ENCODE measurements at regions not wholly inside any gene's neighbourhood (a gene's known extent, or its start where the extent isn't known, plus 50 kb on each side); places are given as distances from the start of the nearest gene placed in this dataset.

- Histone ChIP-seq H2AFZ (ENCODE audit: low read length) (0 out of 2 replicates have a peak overlapping the region, but pooled peaks have one; percentile 28), H2BK12ac (ENCODE audit: low read depth, low read length) (no peak overlapping the region), H3K23me2 (ENCODE audit: low read depth, low read length) (no peaks in the 10 kb centered on the region), H3K14ac (ENCODE audit: insufficient read length) (no peak overlapping the region), H3K27ac (ENCODE audit: low read depth, low read length) (no peak overlapping the region), H3K9me3 (ENCODE audit: insufficient read depth in 2 of 2, low read depth in 1 of 2, low read length in 1 of 2) (no peaks in the 10 kb centered on the region), H3K4me1 (replicated peaks in 1 of 4; ENCODE audit: control insufficient read depth in 3 of 4, insufficient read depth in 4 of 4, low read length in 3 of 4) (peaks cover 0 to 7% (median 1%) of the 10 kb centered on the region in 4 experiments; a peak in 2 of 7 replicates), H2BK15ac (ENCODE audit: low read length) (no peak overlapping the region), H3K56ac (replicated peaks; ENCODE audit: insufficient read length, low read depth, low read length) (no peak overlapping the region), H3K27me3 (replicated peaks in 1 of 4; ENCODE audit: control insufficient read depth in 3 of 4, extremely low read depth in 1 of 4, insufficient read depth in 3 of 4, low read length in 3 of 4) (no peaks in the 10 kb centered on the region), H2BK20ac (ENCODE audit: low read length) (no peak overlapping the region), H3K9ac (replicated peaks in 1 of 4; ENCODE audit: extremely low read depth in 1 of 4, low read depth in 3 of 4, low read length in 3 of 4) (no peak overlapping the region), H4K8ac (ENCODE audit: extremely low read depth, insufficient read depth, low read length) (no peak overlapping the region), H4K91ac (replicated peaks; ENCODE audit: insufficient read length, low read length) (no peak overlapping the region), H3K79me2 (ENCODE audit: control insufficient read depth in 1 of 2, insufficient read depth in 2 of 2, low read length in 2 of 2) (no peaks in the 10 kb centered on the region), H4K5ac (ENCODE audit: insufficient read length, low read depth, low read length) (no peak overlapping the region), H3K36me3 (ENCODE audit: control insufficient read depth in 2 of 4, insufficient read depth in 4 of 4, low read length in 3 of 4) (no peaks in the 10 kb centered on the region), H2AK5ac (ENCODE audit: low read depth, low read length) (no peak overlapping the region), H3K23ac (ENCODE audit: insufficient read length) (no peak overlapping the region), H2BK120ac (replicated peaks; ENCODE audit: low read depth, low read length) (no peak overlapping the region), H3K18ac (ENCODE audit: extremely low read depth, low read length) (no peak overlapping the region), H3K4ac (replicated peaks; ENCODE audit: insufficient read length, low read depth, low read length) (no peak overlapping the region), H3K4me3 (ENCODE audit: extremely low read depth in 1 of 4, insufficient read depth in 2 of 4, low read depth in 3 of 4, low read length in 4 of 4) (no peak overlapping the region), H2BK5ac (ENCODE audit: low read depth, low read length) (no peak overlapping the region), H4K20me1 (replicated peaks in 1 of 2; ENCODE audit: control insufficient read depth in 1 of 2, insufficient read depth in 2 of 2, low read length in 2 of 2) (no peaks in the 10 kb centered on the region), H3K4me2 (ENCODE audit: insufficient read depth in 1 of 2, low read depth in 2 of 2, low read length in 2 of 2) (no peak overlapping the region), H3K79me1 (ENCODE audit: low read depth, low read length) (no peaks in the 10 kb centered on the region)
- DNase-seq (ENCODE audit: low read depth in 1 of 2, low spot score in 2 of 2) (no peak), FAIRE-seq (no peak)
- 88% methylated on average over 4 of the region's 4 CpGs; no CpG with 5 or more reads in 1 of the 2 experiments for WGBS, 2 experiments (ENCODE audit: extremely low coverage in 1 of 2, insufficient coverage in 1 of 2, insufficient read length in 1 of 2, insufficient replicate concordance in 2 of 2, low coverage in 1 of 2, low lambda C conversion rate in 2 of 2, missing lambda C conversion rate in 1 of 2)
- ChIA-PET POLR2A (ENCODE audit: partially characterized antibody) (no interaction called here), CTCF (ENCODE audit: partially characterized antibody) (interaction anchor here (0.9 kb wide), 1 partner anchor 22 kb away, joined by 3 read pairs; no protein-coding TSS in a partner anchor)
- TF ChIP-seq GABPA (IDR thresholded peaks at IDR 0.05; ENCODE audit: borderline replicate concordance, insufficient read depth, low read length) (no peak), TAF1 (IDR thresholded peaks at IDR 0.05; ENCODE audit: low read depth, low read length) (no peak), BACH1 (IDR thresholded peaks at IDR 0.05; ENCODE audit: low read length) (no peak), JUN (IDR thresholded peaks at IDR 0.05; ENCODE audit: low read depth, low read length) (no peak), BRCA1 (IDR thresholded peaks at IDR 0.05; ENCODE audit: low read depth, low read length) (no peak), POU5F1 (IDR thresholded peaks at IDR 0.05; ENCODE audit: low read depth, low read length) (no peak), HDAC6 (IDR thresholded peaks at IDR 0.05; ENCODE audit: low read depth, low read length) (no peak), CEBPB (IDR thresholded peaks at IDR 0.05; ENCODE audit: low read depth, low read length) (no peak), HDAC2 (IDR thresholded peaks at IDR 0.05; ENCODE audit: borderline replicate concordance in 1 of 2, low read depth in 2 of 2, low read length in 2 of 2) (no peak), SUZ12 (IDR thresholded peaks at IDR 0.05; ENCODE audit: low read length) (no peak), RAD21 (IDR thresholded peaks at IDR 0.05 in 1 of 2, conservative IDR thresholded peaks at IDR 0.05 in 1 of 2; ENCODE audit: low read depth in 2 of 2, low read length in 2 of 2) (no peak), RFX5 (IDR thresholded peaks at IDR 0.05; ENCODE audit: borderline replicate concordance, low read depth, low read length) (no peak), BCL11A (IDR thresholded peaks at IDR 0.05; ENCODE audit: low read depth in 2 of 2, low read length in 2 of 2) (no peak), KDM5A (IDR thresholded peaks at IDR 0.05; ENCODE audit: low read length) (no peak)
These were observed 853.7 kb downstream of the TAF11L14 start for GRCh38 chr5:18487928-18488480.

All from H1 (cell line).